Stimulated activated CD8-positive, alpha-beta memory T cell treated with anti-CD3 and anti-CD28 coated beads, Interleukin-15, amount 100 ng/mL, for 24 hours (primary cell): ENCODE measurements at regions not wholly inside any gene's neighbourhood (a gene's known extent, or its start where the extent isn't known, plus 50 kb on each side); places are given as distances from the start of the nearest gene placed in this dataset.
"Not testable (repeated sequence)": the region's sequence is repeated elsewhere in the genome, so short reads cannot be mapped to it uniquely, and the experiment has no call there.

Experiments
- DNase-seq: peaks from one replicate; pipeline ENCODE4 v3.0.0-alpha.2; 2020; ENCODE audit warnings: low read depth

GRCh38 chr6:99141906-99142305 lies 194.2 kb upstream of the FBXL4 start:
- not testable (repeated sequence) for DNase-seq

GRCh38 chr6:99138445-99138844 lies 190.7 kb upstream of the FBXL4 start:
- no peak for DNase-seq

DNA sequence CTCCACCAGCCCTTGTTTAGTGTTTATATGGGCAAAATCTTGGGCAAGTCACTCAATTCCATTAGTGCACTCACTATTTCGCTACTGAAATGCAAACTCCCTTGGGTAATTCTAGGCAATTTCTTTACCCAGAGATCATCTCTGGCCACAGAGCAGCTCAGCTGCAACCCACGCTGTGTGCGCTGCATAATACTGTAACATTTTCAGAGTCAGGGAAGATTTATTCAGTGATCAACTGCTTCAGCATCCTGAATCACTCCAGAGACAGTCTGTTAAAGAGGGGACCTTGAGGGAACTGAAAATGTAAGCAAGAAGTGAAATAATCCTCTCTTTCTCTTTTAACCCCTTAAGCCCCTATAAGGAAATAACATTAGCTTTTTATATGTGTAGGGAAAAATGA lies 189.6 kb upstream of the FBXL4 start:
- DNase-seq: no peak

GRCh38 chr6:99136488-99136887 lies 188.7 kb upstream of the FBXL4 start:
- DNase-seq: no peak

GRCh38 chr6:99132026-99132635 lies 184.4 kb upstream of the FBXL4 start:
- DNase-seq: no peak

DNA sequence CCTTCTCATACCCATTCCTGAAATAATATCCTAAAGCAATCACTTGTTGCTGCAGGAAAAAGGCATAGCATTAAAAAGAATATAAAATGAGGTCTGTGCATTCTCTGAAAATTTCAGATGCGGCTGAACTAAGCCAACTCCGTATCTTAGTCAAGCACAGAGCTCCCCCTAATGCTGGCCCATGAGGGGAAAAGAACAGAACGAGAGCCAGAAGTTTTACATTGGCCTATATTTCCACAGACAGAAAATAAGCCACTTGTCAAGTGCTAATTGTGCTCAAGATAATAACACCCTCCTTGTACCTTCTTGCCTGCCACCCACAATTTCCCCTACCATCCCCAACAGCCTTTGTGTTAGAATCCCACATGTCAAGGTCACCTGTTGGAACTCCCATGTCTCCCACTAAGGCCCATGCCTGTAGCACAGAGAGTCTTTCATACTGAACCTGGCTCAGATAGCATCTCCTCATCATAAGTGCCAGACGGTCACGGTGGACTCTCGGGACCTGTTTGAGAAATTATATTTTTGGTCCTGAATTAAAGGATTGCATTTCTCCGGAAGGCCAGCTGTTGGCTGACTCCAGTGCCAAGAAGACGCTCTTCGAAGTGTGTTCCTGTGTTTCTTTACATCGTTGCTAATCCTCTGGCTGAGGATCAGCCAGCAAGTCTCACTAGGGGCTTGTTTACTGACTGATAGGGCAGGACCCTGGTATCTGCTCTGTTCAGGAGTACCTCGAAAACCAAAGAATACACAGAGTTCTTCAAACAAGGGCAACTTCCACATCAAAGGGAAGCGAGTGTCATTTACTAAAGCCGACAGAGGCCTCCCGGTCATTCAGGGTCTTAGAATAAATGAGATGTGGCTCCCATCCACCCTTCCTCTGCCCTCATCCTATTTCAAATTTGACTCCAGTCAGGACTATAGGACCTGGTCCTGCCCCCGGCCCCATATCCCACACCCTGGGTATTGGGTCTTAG lies 183.4 kb upstream of the FBXL4 start:
- no peak for DNase-seq

DNA sequence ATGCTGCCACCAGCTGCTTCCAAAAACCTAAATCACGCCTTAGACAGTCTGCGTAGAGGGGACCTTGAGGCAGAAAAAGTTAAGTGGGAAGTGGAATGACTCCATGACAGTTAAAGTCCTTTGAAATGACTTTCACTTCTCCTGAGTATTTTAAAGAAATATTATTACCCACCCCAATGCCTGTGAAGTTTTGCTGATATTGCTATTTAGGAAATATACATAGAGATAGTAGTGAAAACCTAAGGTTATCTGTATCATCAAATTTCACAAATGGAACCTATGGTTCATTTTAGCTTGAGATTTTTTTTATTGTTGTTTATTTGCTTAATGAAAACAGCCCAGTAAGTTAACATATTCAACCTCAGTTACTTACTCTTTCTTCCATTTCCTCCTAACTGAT lies 182.1 kb upstream of the FBXL4 start:
- no peak for DNase-seq

GRCh38 chr6:99121748-99122147 lies 174.0 kb upstream of the FBXL4 start:
- no peak for DNase-seq

DNA sequence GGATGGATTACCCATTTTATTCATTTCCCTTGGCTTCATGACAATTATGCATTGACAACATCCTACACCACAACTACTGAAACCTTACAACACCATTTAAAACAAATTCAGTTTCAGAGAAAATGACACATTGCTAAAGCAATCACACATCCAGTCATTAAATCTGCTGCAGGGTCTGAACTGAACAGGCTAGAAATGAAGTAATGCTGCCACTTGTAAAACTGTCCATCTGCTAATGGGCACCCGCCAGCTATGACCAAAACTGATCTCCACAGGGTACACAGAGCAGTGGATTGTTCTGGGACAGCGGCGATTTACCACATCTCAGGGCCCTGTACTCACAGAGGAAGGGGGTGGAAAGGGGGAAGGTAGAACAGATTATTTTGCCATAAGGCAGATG lies 172.9 kb upstream of the FBXL4 start:
- DNase-seq: no peak

- DNase-seq: no peak
These were observed 171.6 kb upstream of the FBXL4 start for GRCh38 chr6:99119109-99120031.

DNA sequence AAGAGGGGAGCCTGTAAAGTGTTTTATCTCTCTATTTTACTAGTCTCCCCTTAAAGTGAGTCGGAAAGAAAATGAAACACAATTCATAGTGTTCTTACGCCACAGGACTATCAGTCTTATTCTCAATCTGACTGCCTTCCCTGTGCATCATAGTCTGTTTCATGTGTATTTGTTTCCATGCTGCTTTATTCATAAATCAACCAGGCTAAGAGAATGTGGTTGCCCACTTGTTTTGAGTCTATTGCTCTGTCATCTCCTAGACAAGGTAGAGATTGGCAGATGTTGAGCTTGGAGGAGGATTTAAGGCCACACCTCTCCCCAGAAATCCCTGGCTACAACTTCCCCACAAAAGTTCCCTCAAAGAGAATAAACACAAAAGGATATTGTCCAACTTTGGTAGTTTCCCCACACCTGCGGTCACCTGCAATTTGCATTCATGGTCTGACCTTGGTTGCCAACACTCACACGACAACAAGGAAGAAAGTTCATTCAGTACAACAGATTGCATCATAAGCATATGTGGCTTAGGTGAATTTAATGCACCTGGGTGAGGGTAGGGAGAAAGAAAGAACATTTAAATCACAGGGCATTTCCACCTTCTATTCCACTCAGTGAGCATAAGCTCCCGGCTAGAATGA lies 167.1 kb upstream of the FBXL4 start:
- no peak for DNase-seq

DNA sequence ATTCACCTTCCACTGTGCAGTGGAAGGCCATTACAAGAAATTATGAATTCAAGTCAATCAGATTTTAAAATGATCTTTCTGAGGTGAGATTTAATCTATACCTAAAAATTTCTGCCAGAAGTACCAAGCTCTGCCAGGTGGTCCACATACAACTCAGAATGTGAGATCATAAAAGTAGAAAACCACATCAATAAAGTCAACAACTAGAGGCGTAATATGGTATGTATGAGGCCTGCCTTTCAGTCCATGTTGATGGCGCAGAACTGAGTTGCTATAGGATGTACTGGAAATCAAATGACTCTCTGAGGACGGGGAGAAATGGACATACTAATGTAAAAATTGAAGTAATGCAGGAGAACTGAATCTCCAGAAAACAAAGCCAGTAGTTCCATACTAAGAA lies 163.8 kb upstream of the FBXL4 start:
- no peak for DNase-seq

DNA sequence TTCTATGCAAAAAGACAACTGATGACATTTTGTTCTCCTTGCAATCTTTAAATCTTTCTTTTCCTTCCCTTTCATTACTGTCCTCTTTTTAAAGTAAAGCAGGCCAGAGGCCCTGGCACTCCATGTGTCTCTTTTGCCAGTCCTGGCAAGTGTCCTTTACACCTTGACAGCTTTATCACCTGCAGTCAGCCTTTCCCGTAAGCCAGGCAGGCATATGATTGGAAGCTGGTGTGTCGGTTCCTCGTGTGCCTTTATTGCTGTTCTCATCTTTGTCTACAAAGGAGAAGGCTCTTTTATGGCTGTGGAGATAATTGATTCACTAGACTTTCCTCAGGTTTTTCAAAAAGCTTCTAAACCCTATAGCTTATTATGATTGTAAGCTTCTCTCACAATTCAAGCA lies 162.3 kb upstream of the FBXL4 start:
- DNase-seq: no peak

DNA sequence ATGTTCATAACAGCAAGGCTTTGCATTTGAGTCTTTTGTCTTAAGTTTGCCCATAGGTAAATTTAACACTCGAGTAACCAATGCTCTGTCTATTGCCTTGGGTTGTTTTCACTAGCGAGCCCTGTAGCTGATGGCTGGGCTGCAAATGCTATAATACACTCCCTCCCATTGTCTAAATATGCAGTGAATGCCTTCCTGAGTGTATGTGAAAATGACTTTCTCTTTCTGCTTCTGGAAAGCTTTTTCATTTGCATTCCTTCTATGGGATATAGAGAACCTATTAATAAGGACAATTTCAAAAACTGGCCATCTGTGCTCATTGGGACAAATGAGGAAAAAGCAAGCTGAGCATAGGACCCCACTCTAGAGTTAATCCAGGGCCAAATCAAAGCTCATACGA lies 156.5 kb upstream of the FBXL4 start:
- DNase-seq: no peak

DNA sequence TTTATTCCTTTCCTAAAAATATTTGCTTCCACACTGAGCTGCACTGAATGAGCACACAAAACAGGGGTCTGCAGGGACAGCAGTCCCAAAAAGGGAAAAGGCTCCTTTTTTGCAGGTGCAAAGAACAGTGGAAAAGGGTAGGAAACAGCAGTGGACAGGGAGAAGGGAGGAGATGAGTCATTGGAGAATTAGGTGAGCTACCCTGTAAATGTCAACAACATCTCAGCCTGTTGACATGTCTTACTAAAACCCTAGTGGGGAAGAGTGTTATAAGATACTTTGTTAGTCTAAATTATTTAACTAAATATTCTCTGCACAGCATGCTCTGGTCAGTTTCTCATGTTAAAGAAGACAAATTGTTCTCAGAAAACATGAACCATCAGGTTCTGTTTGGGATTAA lies 151.5 kb upstream of the FBXL4 start:
- no peak for DNase-seq

GRCh38 chr6:99096170-99096569 lies 148.4 kb upstream of the FBXL4 start:
- no peak for DNase-seq

- no peak for DNase-seq
These were observed 145.9 kb upstream of the FBXL4 start for GRCh38 chr6:99093456-99094190.

- DNase-seq: no peak
These were observed 144.7 kb upstream of the FBXL4 start for GRCh38 chr6:99092461-99092860.

DNA sequence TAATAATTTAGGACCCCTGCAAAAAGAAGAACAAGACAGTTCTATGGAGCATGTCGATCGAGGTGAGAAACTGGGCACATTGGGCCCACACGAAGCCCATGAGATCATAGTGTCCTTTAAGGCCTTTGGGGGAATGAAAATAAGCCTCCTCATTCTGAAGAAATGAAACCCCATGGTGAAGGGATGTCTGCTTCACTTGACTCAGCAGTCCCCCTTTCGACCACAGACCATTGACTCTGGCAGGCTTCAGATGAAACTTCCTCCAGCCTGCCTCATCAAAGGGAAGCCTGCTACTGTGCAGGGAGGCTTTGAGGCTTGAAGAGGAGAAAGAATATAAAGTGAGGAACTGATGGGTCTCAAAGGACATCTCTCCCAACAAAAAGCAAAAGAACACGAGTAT lies 144.2 kb upstream of the FBXL4 start:
- no peak for DNase-seq

- DNase-seq: no peak
These were observed 132.4 kb upstream of the FBXL4 start for GRCh38 chr6:99080191-99080590.

GRCh38 chr6:99079058-99079457 lies 131.3 kb upstream of the FBXL4 start:
- DNase-seq: no peak
